Astrocyte of the spinal cord (primary cell): ENCODE measurements at regions not wholly inside any gene's neighbourhood (a gene's known extent, or its start where the extent isn't known, plus 50 kb on each side); places are given as distances from the start of the nearest gene placed in this dataset.

ENCODE experiments used
- DNase-seq: peaks from one replicate; pipeline ENCODE4 v3.0.0; 2011; ENCODE audit warnings: low read depth, low spot score
- H3K4me3 ChIP-seq: 2 replicates; pipeline ENCODE4 v1.5.1; 2011; ENCODE audit warnings: low read depth, mild to moderate bottlenecking, low read length, moderate library complexity
- in situ Hi-C: cut with HindIII; loops from 2 replicates; pipeline ENCODE4 v1.10.0; 2017; ENCODE audit warnings: low sequenced_read_pairs
- TF ChIP-seq, protein P1 (sequence below): IDR thresholded peaks from 2 replicates; pipeline ENCODE4 v1.5.1; 2012; ENCODE audit warnings: low read depth, mild to moderate bottlenecking, low read length, inconsistent platforms

GRCh38 chr2:144592500-144593256, 72.8 kb upstream of the ZEB2 start:
- in situ Hi-C loops = no loop called here
- TF ChIP-seq, protein P1, sequence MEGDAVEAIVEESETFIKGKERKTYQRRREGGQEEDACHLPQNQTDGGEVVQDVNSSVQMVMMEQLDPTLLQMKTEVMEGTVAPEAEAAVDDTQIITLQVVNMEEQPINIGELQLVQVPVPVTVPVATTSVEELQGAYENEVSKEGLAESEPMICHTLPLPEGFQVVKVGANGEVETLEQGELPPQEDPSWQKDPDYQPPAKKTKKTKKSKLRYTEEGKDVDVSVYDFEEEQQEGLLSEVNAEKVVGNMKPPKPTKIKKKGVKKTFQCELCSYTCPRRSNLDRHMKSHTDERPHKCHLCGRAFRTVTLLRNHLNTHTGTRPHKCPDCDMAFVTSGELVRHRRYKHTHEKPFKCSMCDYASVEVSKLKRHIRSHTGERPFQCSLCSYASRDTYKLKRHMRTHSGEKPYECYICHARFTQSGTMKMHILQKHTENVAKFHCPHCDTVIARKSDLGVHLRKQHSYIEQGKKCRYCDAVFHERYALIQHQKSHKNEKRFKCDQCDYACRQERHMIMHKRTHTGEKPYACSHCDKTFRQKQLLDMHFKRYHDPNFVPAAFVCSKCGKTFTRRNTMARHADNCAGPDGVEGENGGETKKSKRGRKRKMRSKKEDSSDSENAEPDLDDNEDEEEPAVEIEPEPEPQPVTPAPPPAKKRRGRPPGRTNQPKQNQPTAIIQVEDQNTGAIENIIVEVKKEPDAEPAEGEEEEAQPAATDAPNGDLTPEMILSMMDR = no peak
- H3K4me3 ChIP-seq = no peak overlapping the region
- no peak for DNase-seq

GRCh38 chr2:144587306-144587705, 67.4 kb upstream of the ZEB2 start:
- DNase-seq = no peak
- TF ChIP-seq, protein P1 = no peak
- no peak overlapping the region for H3K4me3 ChIP-seq
- in situ Hi-C loops = no loop called here

GRCh38 chr2:144586476-144586875, 66.6 kb upstream of the ZEB2 start:
- TF ChIP-seq, protein P1 = no peak
- in situ Hi-C loops = no loop called here
- no peak for DNase-seq
- no peak overlapping the region for H3K4me3 ChIP-seq

GRCh38 chr2:144583741-144584453, 64.0 kb upstream of the ZEB2 start:
- DNase-seq = peak; percentile 78
- TF ChIP-seq, protein P1 = no peak
- no peak overlapping the region for H3K4me3 ChIP-seq
- in situ Hi-C loops = no loop called here

DNA sequence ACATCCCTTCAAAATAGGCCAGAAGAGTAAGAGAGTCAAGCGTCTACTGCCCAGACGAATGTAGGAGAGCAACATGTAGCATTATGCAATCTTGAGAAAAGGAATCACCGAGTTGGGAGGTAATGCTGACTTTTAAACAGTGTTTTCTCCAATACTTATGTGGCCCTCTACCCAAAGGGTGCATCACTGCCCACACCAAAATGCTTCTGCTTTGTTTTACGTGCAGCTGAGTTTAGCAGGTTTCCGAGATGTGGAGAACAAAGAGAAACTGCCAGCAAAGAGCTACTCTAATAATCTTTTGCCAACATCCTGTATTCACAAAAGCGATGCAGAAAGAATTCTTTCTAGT, 63.4 kb upstream of the ZEB2 start:
- H3K4me3 ChIP-seq = no peak overlapping the region
- no peak for DNase-seq
- in situ Hi-C loops = no loop called here
- TF ChIP-seq, protein P1 = no peak

DNA sequence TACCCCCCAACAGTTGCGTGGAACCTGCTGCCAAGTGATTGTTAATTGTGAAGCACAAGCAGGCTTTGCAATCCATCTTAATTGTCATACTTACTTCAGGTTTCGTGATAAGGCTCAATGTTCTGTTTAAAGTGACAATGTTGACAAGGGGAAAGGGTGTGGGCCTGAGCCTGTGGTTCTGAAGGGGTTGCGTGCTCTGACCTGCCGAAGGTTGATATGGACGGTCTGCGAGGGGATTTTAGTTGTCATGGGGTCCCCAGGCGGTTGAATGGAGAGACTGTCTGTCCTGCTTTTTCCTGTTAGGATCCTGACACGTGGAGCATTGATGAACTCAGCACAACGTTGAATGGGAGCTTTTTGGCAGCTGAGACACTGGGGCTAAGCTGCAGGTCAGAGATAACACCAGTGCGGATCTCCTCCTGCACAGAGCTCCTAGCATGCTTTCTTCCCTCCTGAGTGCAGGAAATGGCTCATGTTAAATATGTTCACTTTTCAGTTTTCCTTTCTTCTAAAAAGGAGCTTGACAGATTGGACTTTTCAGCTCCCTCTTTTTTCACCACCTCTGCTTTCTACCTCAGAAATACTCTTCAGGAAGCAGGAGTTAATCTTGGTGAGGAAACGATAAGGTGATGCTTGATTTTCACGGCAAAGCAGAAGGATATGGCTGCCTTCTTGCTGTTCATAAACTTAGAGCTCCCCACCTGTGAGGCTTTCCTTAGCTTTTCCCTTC, 62.9 kb upstream of the ZEB2 start:
- in situ Hi-C loops = no loop called here
- DNase-seq = no peak
- H3K4me3 ChIP-seq = no peak overlapping the region
- TF ChIP-seq, protein P1 = no peak
